SH-SY5Y (cell line): ENCODE measurements at regions not wholly inside any gene's neighbourhood (a gene's known extent, or its start where the extent isn't known, plus 50 kb on each side); places are given as distances from the start of the nearest gene placed in this dataset.

Experiments used
- GATA2 ChIP-seq: IDR thresholded peaks from 2 replicates; pipeline ENCODE4 v1.6.1; 2011; ENCODE audit warnings: mild to moderate bottlenecking, low read depth, low read length
- GATA3 ChIP-seq: IDR thresholded peaks from 2 replicates; pipeline ENCODE4 v1.6.1; 2011; ENCODE audit warnings: low read depth, mild to moderate bottlenecking, low read length, moderate library complexity

DNA sequence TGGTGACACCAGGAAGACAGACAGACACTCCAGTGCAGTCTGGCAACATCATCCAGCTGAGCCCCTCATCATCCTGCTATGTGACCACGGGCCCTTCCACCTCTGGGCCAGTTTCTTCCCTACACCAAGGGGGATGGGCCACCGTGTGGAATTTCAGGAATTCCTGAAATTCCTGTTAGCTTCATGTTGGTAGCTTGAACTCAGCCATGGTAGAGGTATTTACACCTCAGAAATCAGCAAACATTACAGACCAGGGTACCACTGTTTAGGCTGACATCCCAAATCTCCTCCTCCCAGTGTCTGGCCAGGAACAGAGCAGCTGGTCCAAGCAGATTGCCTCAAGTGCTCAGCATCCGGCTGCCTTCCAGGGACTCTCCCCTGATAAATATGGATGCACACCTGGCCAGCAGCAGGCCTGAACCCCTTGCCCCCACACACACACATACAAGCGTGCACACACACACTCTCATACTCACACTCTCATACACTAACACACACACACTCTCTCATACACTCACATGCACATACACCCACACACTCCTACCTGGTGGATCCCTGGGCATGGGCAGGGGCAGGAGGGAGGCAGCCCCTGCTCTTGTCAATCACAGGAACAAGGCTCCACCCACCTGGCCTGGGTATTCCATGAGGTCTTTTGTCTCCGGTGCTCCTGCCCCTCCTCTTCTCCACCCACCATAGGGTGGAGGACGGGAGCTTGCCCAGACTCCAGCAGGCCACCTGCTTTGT lies 85.2 kb downstream of the BUD13 start:
- TF ChIP-seq GATA2, result no peak
- TF ChIP-seq GATA3, result no peak
